ENCODE measurements at regions not wholly inside any gene's neighbourhood (a gene's known extent, or its start where the extent isn't known, plus 50 kb on each side); places are given as distances from the start of the nearest gene placed in this dataset.

DNA sequence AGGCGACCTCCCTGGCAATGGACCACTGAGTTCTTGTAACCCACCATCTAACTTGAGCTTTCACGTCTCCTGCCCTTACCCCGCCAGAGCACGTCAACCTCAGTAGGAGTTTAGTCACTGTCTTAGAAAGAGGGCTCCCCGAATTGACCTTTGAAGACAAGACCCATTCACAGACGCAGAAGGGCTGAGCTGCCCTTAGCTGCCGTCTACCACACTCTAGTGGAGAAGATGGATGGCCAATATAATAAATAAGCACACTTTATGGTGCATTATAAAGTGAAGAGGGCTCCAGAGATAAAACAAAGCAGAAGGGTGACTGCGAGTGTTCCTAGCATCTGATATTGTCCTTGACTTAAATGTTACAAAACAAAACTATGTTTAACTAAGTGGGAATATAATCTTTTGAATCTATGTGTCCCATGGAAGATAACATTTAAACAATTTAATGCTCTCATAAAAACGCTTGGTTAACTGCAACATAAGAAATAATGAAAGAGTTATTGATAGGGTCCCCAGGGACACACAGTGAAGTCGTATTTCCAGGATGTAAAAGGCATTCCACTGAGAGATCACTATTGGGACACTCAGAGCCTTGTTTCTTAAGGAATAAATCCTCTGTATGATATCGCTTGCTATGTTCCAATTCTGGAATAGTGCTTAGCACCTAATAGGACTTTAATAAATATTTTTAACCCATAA is 261.1 kb downstream of the THBS2 start:
- TF ChIP-seq, protein P1, sequence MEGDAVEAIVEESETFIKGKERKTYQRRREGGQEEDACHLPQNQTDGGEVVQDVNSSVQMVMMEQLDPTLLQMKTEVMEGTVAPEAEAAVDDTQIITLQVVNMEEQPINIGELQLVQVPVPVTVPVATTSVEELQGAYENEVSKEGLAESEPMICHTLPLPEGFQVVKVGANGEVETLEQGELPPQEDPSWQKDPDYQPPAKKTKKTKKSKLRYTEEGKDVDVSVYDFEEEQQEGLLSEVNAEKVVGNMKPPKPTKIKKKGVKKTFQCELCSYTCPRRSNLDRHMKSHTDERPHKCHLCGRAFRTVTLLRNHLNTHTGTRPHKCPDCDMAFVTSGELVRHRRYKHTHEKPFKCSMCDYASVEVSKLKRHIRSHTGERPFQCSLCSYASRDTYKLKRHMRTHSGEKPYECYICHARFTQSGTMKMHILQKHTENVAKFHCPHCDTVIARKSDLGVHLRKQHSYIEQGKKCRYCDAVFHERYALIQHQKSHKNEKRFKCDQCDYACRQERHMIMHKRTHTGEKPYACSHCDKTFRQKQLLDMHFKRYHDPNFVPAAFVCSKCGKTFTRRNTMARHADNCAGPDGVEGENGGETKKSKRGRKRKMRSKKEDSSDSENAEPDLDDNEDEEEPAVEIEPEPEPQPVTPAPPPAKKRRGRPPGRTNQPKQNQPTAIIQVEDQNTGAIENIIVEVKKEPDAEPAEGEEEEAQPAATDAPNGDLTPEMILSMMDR (IDR thresholded peaks at IDR 0.05): no peak
- TF ChIP-seq, protein P2, sequence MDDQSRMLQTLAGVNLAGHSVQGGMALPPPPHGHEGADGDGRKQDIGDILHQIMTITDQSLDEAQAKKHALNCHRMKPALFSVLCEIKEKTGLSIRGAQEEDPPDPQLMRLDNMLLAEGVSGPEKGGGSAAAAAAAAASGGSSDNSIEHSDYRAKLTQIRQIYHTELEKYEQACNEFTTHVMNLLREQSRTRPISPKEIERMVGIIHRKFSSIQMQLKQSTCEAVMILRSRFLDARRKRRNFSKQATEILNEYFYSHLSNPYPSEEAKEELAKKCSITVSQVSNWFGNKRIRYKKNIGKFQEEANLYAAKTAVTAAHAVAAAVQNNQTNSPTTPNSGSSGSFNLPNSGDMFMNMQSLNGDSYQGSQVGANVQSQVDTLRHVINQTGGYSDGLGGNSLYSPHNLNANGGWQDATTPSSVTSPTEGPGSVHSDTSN (IDR thresholded peaks at IDR 0.05): no peak
- TF ChIP-seq KDM1A (IDR thresholded peaks at IDR 0.05; ENCODE audit: low read depth) (no peak), POLR2A (IDR thresholded peaks at IDR 0.05; ENCODE audit: low read length) (no peak), EP300 (IDR thresholded peaks at IDR 0.05) (no peak), RCOR1 (IDR thresholded peaks at IDR 0.05; ENCODE audit: low read depth, low read length) (no peak), MAFK (IDR thresholded peaks at IDR 0.05; ENCODE audit: partially characterized antibody) (no peak), FOSL2 (IDR thresholded peaks at IDR 0.05) (no peak), FOSL2 (CRISPR knock-in tag; IDR thresholded peaks at IDR 0.05) (no peak), RAD21 (conservative IDR thresholded peaks at IDR 0.05 in 1 of 2, IDR thresholded peaks at IDR 0.05 in 1 of 2) (no peak), HEYL (CRISPR knock-in tag; IDR thresholded peaks at IDR 0.05) (no peak), NR3C1 (IDR thresholded peaks at IDR 0.05) (no peak)
- TF ChIP-seq, protein P3, sequence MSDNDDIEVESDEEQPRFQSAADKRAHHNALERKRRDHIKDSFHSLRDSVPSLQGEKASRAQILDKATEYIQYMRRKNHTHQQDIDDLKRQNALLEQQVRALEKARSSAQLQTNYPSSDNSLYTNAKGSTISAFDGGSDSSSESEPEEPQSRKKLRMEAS (IDR thresholded peaks at IDR 0.05): no peak
- TF ChIP-seq, protein P4, sequence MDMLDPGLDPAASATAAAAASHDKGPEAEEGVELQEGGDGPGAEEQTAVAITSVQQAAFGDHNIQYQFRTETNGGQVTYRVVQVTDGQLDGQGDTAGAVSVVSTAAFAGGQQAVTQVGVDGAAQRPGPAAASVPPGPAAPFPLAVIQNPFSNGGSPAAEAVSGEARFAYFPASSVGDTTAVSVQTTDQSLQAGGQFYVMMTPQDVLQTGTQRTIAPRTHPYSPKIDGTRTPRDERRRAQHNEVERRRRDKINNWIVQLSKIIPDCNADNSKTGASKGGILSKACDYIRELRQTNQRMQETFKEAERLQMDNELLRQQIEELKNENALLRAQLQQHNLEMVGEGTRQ (IDR thresholded peaks at IDR 0.05): no peak
- TF ChIP-seq, protein P5, sequence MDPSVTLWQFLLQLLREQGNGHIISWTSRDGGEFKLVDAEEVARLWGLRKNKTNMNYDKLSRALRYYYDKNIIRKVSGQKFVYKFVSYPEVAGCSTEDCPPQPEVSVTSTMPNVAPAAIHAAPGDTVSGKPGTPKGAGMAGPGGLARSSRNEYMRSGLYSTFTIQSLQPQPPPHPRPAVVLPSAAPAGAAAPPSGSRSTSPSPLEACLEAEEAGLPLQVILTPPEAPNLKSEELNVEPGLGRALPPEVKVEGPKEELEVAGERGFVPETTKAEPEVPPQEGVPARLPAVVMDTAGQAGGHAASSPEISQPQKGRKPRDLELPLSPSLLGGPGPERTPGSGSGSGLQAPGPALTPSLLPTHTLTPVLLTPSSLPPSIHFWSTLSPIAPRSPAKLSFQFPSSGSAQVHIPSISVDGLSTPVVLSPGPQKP (IDR thresholded peaks at IDR 0.05; ENCODE audit: low read depth, low read length): no peak

All from A549 (cell line).